Cardiac muscle cell (in vitro differentiated cells and primary cell): ENCODE measurements at regions not wholly inside any gene's neighbourhood (a gene's known extent, or its start where the extent isn't known, plus 50 kb on each side); places are given as distances from the start of the nearest gene placed in this dataset.

Experiments
- DNase-seq, 2 donors: peaks; one replicate each; pipeline versions ENCODE4 v3.0.0 to v3.0.0-alpha.2; 2010 to 2017; ENCODE audit warnings: low read depth in 1 of 2, low spot score in 1 of 2
- H3K27ac ChIP-seq: fragments of 200-600 bp; sonication (generic); 2 replicates; pipeline ENCODE4 v1.5.1; 2016
- H3K27me3 ChIP-seq: fragments of 200-600 bp; sonication (generic); 2 replicates; pipeline ENCODE4 v1.6.0; 2016; ENCODE audit warnings: control low read depth
- H3K36me3 ChIP-seq: fragments of 200-600 bp; sonication (generic); 2 replicates; pipeline ENCODE4 v1.5.1; 2016; ENCODE audit warnings: control low read depth
- H3K4me1 ChIP-seq: fragments of 200-600 bp; sonication (generic); 2 replicates; pipeline ENCODE4 v1.8.1; 2017; ENCODE audit warnings: low read depth, mild to moderate bottlenecking, mixed run types
- H3K4me3 ChIP-seq: fragments of 200-600 bp; sonication (generic); 2 replicates; pipeline ENCODE4 v1.5.1; 2016; ENCODE audit warnings: mild to moderate bottlenecking
- H3K9me3 ChIP-seq: fragments of 200-600 bp; sonication (generic); 2 replicates; pipeline ENCODE4 v1.5.1; 2017; ENCODE audit warnings: low read depth, mild to moderate bottlenecking, control low read depth
- CTCF ChIP-seq: IDR thresholded peaks from 2 replicates; pipeline ENCODE4 v1.5.1; 2012; ENCODE audit warnings: low read depth, mild to moderate bottlenecking, low read length

DNA sequence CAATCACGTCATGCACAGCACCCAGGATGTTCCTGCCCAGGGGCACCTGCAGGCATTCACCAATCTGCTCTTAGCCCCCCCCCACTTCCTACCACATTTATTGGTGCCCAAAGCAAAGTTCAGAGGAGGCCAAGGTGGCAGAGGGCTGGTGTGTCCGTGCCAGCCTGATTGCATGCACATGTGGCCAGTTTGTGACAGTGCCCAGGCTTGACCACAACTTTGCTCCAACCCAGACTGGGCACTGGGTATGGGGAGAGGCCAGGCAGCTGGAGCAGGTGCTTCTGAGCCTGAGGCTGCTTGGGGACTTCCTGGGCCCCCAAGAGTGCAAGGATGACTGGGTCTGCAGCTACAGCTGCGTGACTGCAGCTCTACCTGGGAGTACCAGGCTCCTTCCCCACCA is 192.3 kb upstream of the BCHE start:
- DNase-seq: no peak

DNA sequence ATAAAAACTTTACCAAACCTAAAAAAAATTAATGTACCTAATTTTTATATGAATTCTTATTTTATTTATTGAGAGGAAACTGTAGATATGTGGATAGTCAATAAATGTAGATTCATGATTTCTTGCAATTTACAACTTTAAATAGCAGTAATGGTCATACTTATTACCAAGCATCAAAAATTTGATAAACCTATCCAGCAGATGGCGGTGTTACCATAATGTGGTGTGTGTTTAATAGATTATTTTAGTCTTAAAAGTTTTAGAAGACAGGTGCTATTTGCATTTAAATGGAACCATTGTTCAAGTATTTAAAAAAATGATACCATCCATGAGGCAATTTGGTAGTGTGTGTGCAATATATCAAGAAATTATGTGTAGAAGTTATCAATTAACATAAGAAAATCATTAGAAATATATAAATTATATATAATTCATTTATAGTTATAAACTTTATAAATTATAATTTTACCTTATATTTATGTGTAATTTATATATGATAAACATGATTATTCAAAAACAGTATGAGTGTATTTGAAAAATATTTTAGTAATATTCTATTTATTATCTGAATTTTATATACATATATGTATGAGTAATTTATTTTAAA is 176.0 kb upstream of the BCHE start:
- Histone ChIP-seq H3K4me1 (no peaks in the 10 kb centered on the region), H3K27me3 (no peaks in the 10 kb centered on the region), H3K27ac (no peak overlapping the region), H3K4me3 (no peak overlapping the region), H3K36me3 (no peaks in the 10 kb centered on the region), H3K9me3 (no peaks in the 10 kb centered on the region)
- peak; percentile 27 to 54 for DNase-seq
- peak; percentile 28 for TF ChIP-seq CTCF

More for the DNA sequence above, 192.3 kb upstream of the BCHE start:
- Histone ChIP-seq H3K9me3 (no peaks in the 10 kb centered on the region), H3K27me3 (no peaks in the 10 kb centered on the region), H3K4me3 (no peak overlapping the region), H3K4me1 (no peaks in the 10 kb centered on the region), H3K27ac (no peak overlapping the region), H3K36me3 (no peaks in the 10 kb centered on the region)
- no peak for TF ChIP-seq CTCF

DNA sequence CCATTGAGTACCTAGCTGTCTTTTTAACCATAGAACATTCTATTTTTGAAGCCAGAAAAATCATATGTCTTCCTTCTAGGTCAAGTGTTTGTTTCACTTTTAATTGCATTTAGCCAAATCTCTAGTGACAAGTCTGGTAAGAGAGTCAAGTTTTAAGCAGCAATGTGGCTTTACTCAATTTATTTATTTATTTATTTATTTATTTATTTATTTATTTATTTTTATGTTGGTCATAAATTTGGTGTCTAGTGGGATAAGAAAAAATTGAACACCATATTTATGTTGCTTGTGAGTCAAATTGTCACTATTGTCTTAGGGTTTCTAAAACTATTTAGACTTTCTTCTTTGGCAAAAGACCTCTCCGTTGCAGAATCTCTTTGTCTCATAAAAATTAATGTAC is 174.5 kb upstream of the BCHE start:
- Histone ChIP-seq H3K4me3 (no peak overlapping the region), H3K4me1 (no peaks in the 10 kb centered on the region), H3K36me3 (no peaks in the 10 kb centered on the region), H3K27me3 (no peaks in the 10 kb centered on the region), H3K9me3 (no peaks in the 10 kb centered on the region), H3K27ac (no peak overlapping the region)
- TF ChIP-seq CTCF: no peak
- no peak for DNase-seq

DNA sequence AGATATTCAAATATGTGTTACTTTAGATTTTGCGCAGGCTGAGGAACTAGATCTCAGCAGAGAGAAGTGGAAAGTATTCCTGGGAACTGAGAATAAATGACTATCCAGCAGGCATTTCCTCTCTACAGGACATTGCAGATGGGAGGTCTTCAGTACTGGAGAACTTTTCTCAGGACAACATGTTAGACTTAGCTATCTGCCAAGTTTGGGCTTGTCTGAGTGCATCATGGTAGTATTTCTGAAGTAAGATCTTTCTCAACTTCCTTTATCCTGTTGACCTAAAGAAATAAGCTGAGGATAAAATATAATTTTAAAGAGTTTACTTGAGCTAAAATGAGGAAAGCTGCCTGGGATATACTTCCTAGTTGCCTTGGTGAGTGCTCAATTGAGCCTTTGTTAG is 167.9 kb upstream of the BCHE start:
- Histone ChIP-seq H3K4me1 (no peaks in the 10 kb centered on the region), H3K9me3 (no peaks in the 10 kb centered on the region), H3K27ac (no peak overlapping the region), H3K27me3 (no peaks in the 10 kb centered on the region), H3K4me3 (no peak overlapping the region), H3K36me3 (no peaks in the 10 kb centered on the region)
- no peak for TF ChIP-seq CTCF
- DNase-seq: no peak

DNA sequence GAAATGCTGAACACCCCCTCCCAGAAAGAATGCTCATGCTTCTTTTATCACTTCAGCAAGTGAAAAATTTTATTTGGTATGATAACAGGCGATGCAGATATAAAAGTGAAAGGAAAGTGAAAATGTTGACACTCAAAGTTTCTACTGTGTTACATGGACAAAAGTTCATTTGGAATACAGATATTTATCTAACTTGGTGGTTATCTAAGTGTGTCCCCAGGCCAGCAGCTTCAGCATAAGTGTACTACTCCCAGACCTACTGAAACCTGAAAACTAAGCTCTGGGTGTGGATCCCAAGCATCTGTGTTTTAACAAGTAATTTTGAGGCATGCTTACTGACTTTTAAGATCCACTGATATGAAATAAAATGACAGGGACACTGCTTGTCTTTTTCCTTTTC is 157.1 kb upstream of the BCHE start:
- no peak for DNase-seq
- no peak for TF ChIP-seq CTCF
- Histone ChIP-seq H3K9me3 (no peaks in the 10 kb centered on the region), H3K27me3 (no peaks in the 10 kb centered on the region), H3K4me3 (no peak overlapping the region), H3K36me3 (no peaks in the 10 kb centered on the region), H3K4me1 (no peaks in the 10 kb centered on the region), H3K27ac (no peak overlapping the region)

- DNase-seq: no peak
- H3K4me3 ChIP-seq: no peak overlapping the region
- H3K27ac ChIP-seq: no peak overlapping the region
- H3K4me1 ChIP-seq: no peaks in the 10 kb centered on the region
- H3K9me3 ChIP-seq: no peaks in the 10 kb centered on the region
- H3K36me3 ChIP-seq: no peaks in the 10 kb centered on the region
- H3K27me3 ChIP-seq: no peaks in the 10 kb centered on the region
- no peak for TF ChIP-seq CTCF
These were observed 147.4 kb upstream of the BCHE start for GRCh38 chr3:165984589-165984988.
